Keratinocyte (primary cell): ENCODE measurements at regions not wholly inside any gene's neighbourhood (a gene's known extent, or its start where the extent isn't known, plus 50 kb on each side); places are given as distances from the start of the nearest gene placed in this dataset.

Experiments
- CTCF ChIP-seq, 3 experiments: IDR thresholded peaks in 1 of 3; conservative IDR thresholded peaks in 1 of 3; optimal IDR thresholded peaks in 1 of 3; 2 replicates in 2 of 3; 3 replicates in 1 of 3; pipeline versions ENCODE3 to v1.5.1; 2011; ENCODE audit warnings: low read length in 3 of 3, mild to moderate bottlenecking in 3 of 3, moderate library complexity in 2 of 3, control low read depth in 1 of 3, inconsistent platforms in 1 of 3; ENCODE audit not compliant: insufficient read depth in 2 of 3; ENCODE audit errors: extremely low read depth in 1 of 3
- EZH2 ChIP-seq: IDR thresholded peaks from one replicate; pipeline ENCODE4 v1.6.1; 2012; ENCODE audit warnings: inconsistent platforms, mild to moderate bottlenecking, low read length, moderate library complexity

GRCh38 chr2:35784777-35785176, 570.8 kb upstream of the CRIM1 start:
- TF ChIP-seq EZH2 (no peak), CTCF (optimal IDR thresholded peaks at IDR 0.05 in 1 of 3, IDR thresholded peaks at IDR 0.05 in 1 of 3, conservative IDR thresholded peaks at IDR 0.05 in 1 of 3; ENCODE audit: extremely low read depth in 1 of 3, insufficient read depth in 2 of 3, low read length in 3 of 3) (no peak)
